Stimulated activated effector memory CD8-positive, alpha-beta T cell treated with anti-CD3 and anti-CD28 coated beads, Interleukin-12 subunit alpha, Interleukin-12 subunit beta, amount 100 ng/mL, for 72 hours (primary cell): ENCODE measurements at regions not wholly inside any gene's neighbourhood (a gene's known extent, or its start where the extent isn't known, plus 50 kb on each side); places are given as distances from the start of the nearest gene placed in this dataset.
"Not testable (repeated sequence)": the region's sequence is repeated elsewhere in the genome, so short reads cannot be mapped to it uniquely, and the experiment has no call there.

ENCODE experiments used
- ATAC-seq: fragments of 150-1000 bp; cut with Tn5 transposase; 2 replicates; pipeline ENCODE4 v1.10.0; 2021
- DNase-seq, 2 donors: peaks; one replicate each; pipeline ENCODE4 v3.0.0; 2021 to 2022; ENCODE audit warnings: low spot score in 2 of 2
- H3K27ac Mint-ChIP-seq: one replicate; pipeline ENCODE4 v1.8.0; 2022; ENCODE audit warnings: mild to moderate bottlenecking, mixed read lengths
- H3K36me3 Mint-ChIP-seq: one replicate; pipeline ENCODE4 v1.8.0; 2022; ENCODE audit warnings: mild to moderate bottlenecking, mixed read lengths
- H3K4me1 Mint-ChIP-seq: one replicate; pipeline ENCODE4 v1.8.0; 2022; ENCODE audit warnings: mixed read lengths
- H3K4me3 Mint-ChIP-seq: one replicate; pipeline ENCODE4 v1.8.0; 2022; ENCODE audit warnings: mild to moderate bottlenecking, mixed read lengths
- H3K9me3 Mint-ChIP-seq: one replicate; pipeline ENCODE4 v1.8.0; 2022; ENCODE audit warnings: mixed read lengths

GRCh38 chr5:152560512-152561137, 155.5 kb upstream of the NMUR2 start:
- Mint-ChIP-seq H3K27ac (no peak overlapping the region), H3K4me1 (no peaks in the 10 kb centered on the region), H3K9me3 (no peaks in the 10 kb centered on the region), H3K36me3 (no peaks in the 10 kb centered on the region), H3K4me3 (no peak overlapping the region)
- DNase-seq (peak in 1 of 2 donors; percentile 59), ATAC-seq (peak; percentile 42)

- Mint-ChIP-seq H3K9me3 (no peaks in the 10 kb centered on the region), H3K4me1 (no peaks in the 10 kb centered on the region), H3K36me3 (no peaks in the 10 kb centered on the region), H3K27ac (no peak overlapping the region), H3K4me3 (no peak overlapping the region)
- DNase-seq (no peak), ATAC-seq (no peak)
Measured at GRCh38 chr5:152568016-152568415, 162.9 kb upstream of the NMUR2 start.

- H3K4me1 Mint-ChIP-seq = no peaks in the 10 kb centered on the region
- H3K27ac Mint-ChIP-seq = no peak overlapping the region
- no peaks in the 10 kb centered on the region for H3K9me3 Mint-ChIP-seq
- DNase-seq = no peak
- no peaks in the 10 kb centered on the region for H3K36me3 Mint-ChIP-seq
- H3K4me3 Mint-ChIP-seq = no peak overlapping the region
- ATAC-seq = no peak
Measured at GRCh38 chr5:152572812-152573211, 167.7 kb upstream of the NMUR2 start.

GRCh38 chr5:152584103-152584502, 179.0 kb upstream of the NMUR2 start:
- DNase-seq = no peak
- H3K27ac Mint-ChIP-seq = no peak overlapping the region
- no peak for ATAC-seq
- peaks cover 7% of the 10 kb centered on the region for H3K9me3 Mint-ChIP-seq
- H3K4me3 Mint-ChIP-seq = no peak overlapping the region
- no peaks in the 10 kb centered on the region for H3K4me1 Mint-ChIP-seq
- H3K36me3 Mint-ChIP-seq = no peaks in the 10 kb centered on the region

GRCh38 chr5:152592416-152592815, 187.3 kb upstream of the NMUR2 start:
- H3K27ac Mint-ChIP-seq = no peak overlapping the region

GRCh38 chr5:152593388-152593787, 188.3 kb upstream of the NMUR2 start:
- no peak overlapping the region for H3K27ac Mint-ChIP-seq
- H3K9me3 Mint-ChIP-seq = peaks cover 4% of the 10 kb centered on the region
- DNase-seq = no peak
- H3K4me3 Mint-ChIP-seq = no peak overlapping the region
- H3K36me3 Mint-ChIP-seq = no peaks in the 10 kb centered on the region
- H3K4me1 Mint-ChIP-seq = no peaks in the 10 kb centered on the region
- ATAC-seq = no peak

More at GRCh38 chr5:152592416-152592815, 187.3 kb upstream of the NMUR2 start:
- Mint-ChIP-seq H3K36me3 (no peaks in the 10 kb centered on the region), H3K4me3 (no peak overlapping the region), H3K4me1 (no peaks in the 10 kb centered on the region), H3K9me3 (peaks cover 4% of the 10 kb centered on the region)
- no peak for ATAC-seq
- no peak for DNase-seq

GRCh38 chr5:152595405-152595804, 190.3 kb upstream of the NMUR2 start:
- no peaks in the 10 kb centered on the region for H3K9me3 Mint-ChIP-seq

GRCh38 chr5:152599096-152599495, 194.0 kb upstream of the NMUR2 start:
- DNase-seq (no peak), ATAC-seq (no peak)
- H3K4me1 Mint-ChIP-seq = no peaks in the 10 kb centered on the region
- no peaks in the 10 kb centered on the region for H3K36me3 Mint-ChIP-seq
- H3K27ac Mint-ChIP-seq = no peak overlapping the region
- peaks cover 3% of the 10 kb centered on the region for H3K9me3 Mint-ChIP-seq
- no peak overlapping the region for H3K4me3 Mint-ChIP-seq

More at GRCh38 chr5:152595405-152595804, 190.3 kb upstream of the NMUR2 start:
- Mint-ChIP-seq H3K4me3 (no peak overlapping the region), H3K36me3 (no peaks in the 10 kb centered on the region), H3K4me1 (no peaks in the 10 kb centered on the region), H3K27ac (no peak overlapping the region)
- DNase-seq (no peak), ATAC-seq (no peak)

- Mint-ChIP-seq H3K9me3 (peaks cover 3% of the 10 kb centered on the region), H3K36me3 (no peaks in the 10 kb centered on the region), H3K4me1 (no peaks in the 10 kb centered on the region), H3K4me3 (no peak overlapping the region), H3K27ac (no peak overlapping the region)
- no peak for ATAC-seq
- no peak for DNase-seq
Measured at GRCh38 chr5:152601806-152602732, 197.0 kb upstream of the NMUR2 start.

GRCh38 chr5:152606050-152606449, 201.0 kb upstream of the NMUR2 start:
- H3K27ac Mint-ChIP-seq, H3K4me3 Mint-ChIP-seq, ATAC-seq, DNase-seq, H3K9me3 Mint-ChIP-seq, H3K4me1 Mint-ChIP-seq, H3K36me3 Mint-ChIP-seq: not testable (repeated sequence)

GRCh38 chr5:152606776-152607364, 201.8 kb upstream of the NMUR2 start:
- Mint-ChIP-seq H3K36me3 (no peaks in the 10 kb centered on the region), H3K27ac (no peak overlapping the region), H3K4me3 (no peak overlapping the region), H3K4me1 (no peaks in the 10 kb centered on the region), H3K9me3 (peaks cover 3% of the 10 kb centered on the region)
- ATAC-seq = no peak
- no peak for DNase-seq

GRCh38 chr5:152607401-152608160, 202.5 kb upstream of the NMUR2 start:
- peaks cover 3% of the 10 kb centered on the region for H3K9me3 Mint-ChIP-seq
- DNase-seq = no peak
- no peak overlapping the region for H3K27ac Mint-ChIP-seq
- no peak overlapping the region for H3K4me3 Mint-ChIP-seq
- H3K36me3 Mint-ChIP-seq = no peaks in the 10 kb centered on the region
- no peaks in the 10 kb centered on the region for H3K4me1 Mint-ChIP-seq
- ATAC-seq = no peak

GRCh38 chr5:152608458-152608857, 203.4 kb upstream of the NMUR2 start:
- Mint-ChIP-seq H3K36me3 (no peaks in the 10 kb centered on the region), H3K9me3 (no peaks in the 10 kb centered on the region), H3K27ac (no peak overlapping the region), H3K4me3 (no peak overlapping the region), H3K4me1 (no peaks in the 10 kb centered on the region)
- ATAC-seq = no peak
- DNase-seq = no peak

- H3K4me3 Mint-ChIP-seq = no peak overlapping the region
- no peak for ATAC-seq
- H3K36me3 Mint-ChIP-seq = no peaks in the 10 kb centered on the region
- H3K9me3 Mint-ChIP-seq = no peaks in the 10 kb centered on the region
- H3K27ac Mint-ChIP-seq = no peak overlapping the region
- no peaks in the 10 kb centered on the region for H3K4me1 Mint-ChIP-seq
- no peak for DNase-seq
Measured at GRCh38 chr5:152619756-152620155, 214.7 kb upstream of the NMUR2 start.

GRCh38 chr5:152622628-152623027, 217.5 kb upstream of the NMUR2 start:
- no peak overlapping the region for H3K4me3 Mint-ChIP-seq
- DNase-seq (no peak), ATAC-seq (no peak)
- H3K9me3 Mint-ChIP-seq = no peaks in the 10 kb centered on the region
- no peak overlapping the region for H3K27ac Mint-ChIP-seq
- no peaks in the 10 kb centered on the region for H3K36me3 Mint-ChIP-seq
- H3K4me1 Mint-ChIP-seq = no peaks in the 10 kb centered on the region
